Right kidney (tissue), 1 donor: ENCODE measurements at regions not wholly inside any gene's neighbourhood (a gene's known extent, or its start where the extent isn't known, plus 50 kb on each side); places are given as distances from the start of the nearest gene placed in this dataset.

ENCODE experiments used
- DNase-seq: peaks from one replicate; pipeline ENCODE4 v3.0.0-alpha.2; 2016

- DNase-seq: no peak
These were observed 324.8 kb downstream of the TEX29 start for GRCh38 chr13:111645198-111645597.

GRCh38 chr13:111645598-111646455 lies 325.4 kb downstream of the TEX29 start:
- no peak for DNase-seq

- DNase-seq: no peak
These were observed 326.0 kb downstream of the TEX29 start for GRCh38 chr13:111646456-111646855.

- no peak for DNase-seq
These were observed 328.4 kb downstream of the TEX29 start for GRCh38 chr13:111648885-111649284.

GRCh38 chr13:111650626-111651025 lies 330.2 kb downstream of the TEX29 start:
- no peak for DNase-seq

GRCh38 chr13:111652676-111653075 lies 332.2 kb downstream of the TEX29 start:
- DNase-seq: no peak

- DNase-seq: no peak
These were observed 334.1 kb downstream of the TEX29 start for GRCh38 chr13:111654531-111654930.

- no peak for DNase-seq
These were observed 336.0 kb downstream of the TEX29 start for GRCh38 chr13:111656439-111656838.

GRCh38 chr13:111657013-111657412 lies 336.6 kb downstream of the TEX29 start:
- no peak for DNase-seq

- peak; percentile 45 for DNase-seq
These were observed 338.0 kb downstream of the TEX29 start for GRCh38 chr13:111658145-111659100.

- no peak for DNase-seq
These were observed 338.9 kb downstream of the TEX29 start for GRCh38 chr13:111659219-111659775.

GRCh38 chr13:111659842-111660241 lies 339.4 kb downstream of the TEX29 start:
- no peak for DNase-seq

- DNase-seq: no peak
These were observed 340.6 kb downstream of the TEX29 start for GRCh38 chr13:111661052-111661451.

- DNase-seq: no peak
These were observed 341.3 kb downstream of the TEX29 start for GRCh38 chr13:111661776-111662175.

- no peak for DNase-seq
These were observed 342.0 kb downstream of the TEX29 start for GRCh38 chr13:111662451-111662850.

- no peak for DNase-seq
These were observed 342.5 kb downstream of the TEX29 start for GRCh38 chr13:111662895-111663294.

GRCh38 chr13:111663505-111663904 lies 343.1 kb downstream of the TEX29 start:
- DNase-seq: peak; percentile 16

GRCh38 chr13:111663953-111664421 lies 343.5 kb downstream of the TEX29 start:
- DNase-seq: peak; percentile 15

- no peak for DNase-seq
These were observed 344.3 kb downstream of the TEX29 start for GRCh38 chr13:111664696-111665095.

GRCh38 chr13:111665691-111666095 lies 345.3 kb downstream of the TEX29 start:
- DNase-seq: no peak

- no peak for DNase-seq
These were observed 345.8 kb downstream of the TEX29 start for GRCh38 chr13:111666164-111666776.

- DNase-seq: no peak
These were observed 347.3 kb downstream of the TEX29 start for GRCh38 chr13:111667757-111668156.
